HUDEP-2 (cell line): ENCODE measurements at regions not wholly inside any gene's neighbourhood (a gene's known extent, or its start where the extent isn't known, plus 50 kb on each side); places are given as distances from the start of the nearest gene placed in this dataset.

Experiments
- DNase-seq, 76 experiments: peaks; one replicate each; lab custom pipeline; 2025; ENCODE audit not compliant: unreplicated experiment in 76 of 76; lab: John Stamatoyannopoulos, UW

DNA sequence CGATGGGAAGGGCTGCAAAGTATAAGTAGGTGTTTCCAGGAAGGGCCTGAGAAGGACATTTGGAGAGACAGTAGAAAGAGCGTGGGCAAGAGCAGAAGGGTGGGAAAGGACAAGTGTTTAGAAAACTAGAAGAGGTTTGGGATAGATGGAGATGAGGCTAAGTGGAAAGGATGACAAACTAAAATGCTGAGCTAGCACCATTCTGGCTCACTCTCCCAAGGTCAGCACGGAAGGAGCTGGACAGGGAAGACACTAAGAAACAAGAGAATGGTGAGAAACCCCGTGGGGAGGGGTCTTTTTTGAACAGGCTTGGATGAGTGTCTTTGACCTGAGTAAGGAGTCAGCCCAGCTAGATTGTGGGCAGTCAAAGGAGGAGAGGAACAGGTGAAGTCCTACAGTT is 286.0 kb downstream of the CDK5RAP2 start:
- no peak for DNase-seq

DNA sequence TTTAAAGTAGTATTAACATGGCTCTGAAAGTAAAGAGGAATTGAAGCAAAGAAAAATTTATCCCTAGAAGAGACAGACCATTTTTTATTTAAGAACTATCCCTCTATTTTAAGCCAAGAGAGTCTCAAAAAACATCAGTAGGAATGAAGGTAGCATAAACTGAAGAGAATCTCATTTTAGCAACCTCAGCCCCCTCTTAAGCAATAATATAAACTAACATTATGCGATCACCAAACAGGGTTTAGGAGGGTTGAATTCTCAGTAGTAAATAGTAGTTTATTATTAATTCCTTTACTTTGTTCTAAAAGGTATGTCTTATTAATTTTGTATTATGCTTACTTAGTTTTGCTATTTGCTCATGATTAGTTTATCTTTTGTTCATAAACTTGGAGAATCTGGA is 287.4 kb downstream of the CDK5RAP2 start:
- no peak for DNase-seq

DNA sequence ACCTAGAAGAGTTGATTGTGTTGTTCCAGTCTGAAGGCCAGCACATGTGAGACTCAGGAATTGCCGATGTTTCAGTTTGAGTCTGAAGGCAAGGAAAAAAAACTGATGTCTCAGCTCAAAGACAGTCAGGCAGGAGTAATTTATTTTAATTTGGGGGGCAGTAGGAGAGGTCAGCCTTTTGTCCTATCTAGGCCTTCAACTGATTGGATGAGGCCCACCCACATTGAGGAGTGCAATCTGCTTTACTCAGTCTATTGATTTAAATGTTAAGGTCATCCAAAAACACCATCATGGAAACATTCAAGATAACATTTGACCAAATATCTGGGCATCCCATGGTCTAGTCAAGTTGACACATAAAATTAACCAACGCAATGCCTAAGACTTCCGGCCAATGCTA is 288.9 kb downstream of the CDK5RAP2 start:
- no peak for DNase-seq

DNA sequence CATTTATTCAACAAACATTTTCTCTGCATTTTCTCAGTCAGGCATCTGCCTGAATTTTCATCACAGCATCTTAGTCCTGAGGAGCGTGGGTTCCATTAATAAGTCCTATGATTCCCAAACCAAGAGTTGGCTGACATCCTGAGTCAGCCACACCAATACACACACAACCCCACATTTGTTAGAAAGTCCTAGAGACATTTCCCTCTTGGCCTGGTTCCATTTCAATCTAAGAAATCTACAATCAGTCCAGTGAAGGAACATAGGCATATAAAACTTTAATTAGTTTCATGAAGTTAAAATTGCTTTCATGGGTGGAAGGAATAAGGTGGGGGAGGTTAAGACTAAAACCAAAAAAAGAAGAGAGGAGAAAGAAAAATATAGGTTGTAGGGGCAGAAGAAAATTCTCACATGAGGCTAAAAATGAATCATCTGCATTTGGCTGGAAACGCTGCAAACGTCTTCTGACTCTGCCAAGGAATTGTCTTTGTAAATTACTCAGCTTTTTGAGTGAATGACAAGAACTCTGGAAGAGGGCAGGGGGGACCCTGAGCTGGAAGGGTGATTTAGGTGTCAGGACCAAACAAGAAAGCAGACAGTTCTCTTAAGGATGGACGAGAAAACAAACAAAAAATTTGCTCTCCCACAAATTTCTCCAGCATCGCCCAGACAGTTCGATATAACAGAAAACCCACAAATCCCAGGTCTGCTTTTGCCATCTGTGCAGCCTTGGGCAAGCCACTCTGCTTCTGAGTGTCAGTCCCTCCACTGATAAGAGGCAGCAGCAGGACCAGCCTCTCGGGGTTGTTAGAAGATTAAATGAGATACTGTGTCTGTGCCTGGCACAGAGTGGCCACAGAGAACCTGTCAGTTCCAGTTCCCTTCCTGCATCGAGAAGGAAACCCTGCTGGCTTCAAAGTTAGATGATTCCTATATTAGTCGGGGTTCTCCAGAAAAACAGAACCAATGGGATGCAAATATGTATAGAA is 289.7 kb downstream of the CDK5RAP2 start:
- no peak for DNase-seq

DNA sequence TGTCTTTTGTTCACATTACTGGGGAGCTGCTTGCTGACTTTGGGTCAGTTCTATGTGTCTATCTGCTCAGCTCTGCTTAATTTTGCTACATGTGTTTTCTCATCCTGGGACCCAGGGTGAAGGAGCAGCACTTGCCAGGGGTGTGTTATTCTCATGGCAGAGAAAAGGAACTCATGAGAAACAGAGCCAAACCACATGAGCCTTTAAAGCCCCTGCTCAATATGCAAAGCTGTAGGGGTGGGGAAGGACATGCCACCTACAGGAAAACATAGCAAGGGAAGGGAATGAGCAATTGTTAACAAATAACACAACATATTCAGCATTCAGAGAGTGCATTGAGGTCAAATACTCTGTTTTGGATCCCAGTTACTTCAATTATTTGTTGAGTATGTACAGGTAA is 290.9 kb downstream of the CDK5RAP2 start:
- DNase-seq, result no peak

DNA sequence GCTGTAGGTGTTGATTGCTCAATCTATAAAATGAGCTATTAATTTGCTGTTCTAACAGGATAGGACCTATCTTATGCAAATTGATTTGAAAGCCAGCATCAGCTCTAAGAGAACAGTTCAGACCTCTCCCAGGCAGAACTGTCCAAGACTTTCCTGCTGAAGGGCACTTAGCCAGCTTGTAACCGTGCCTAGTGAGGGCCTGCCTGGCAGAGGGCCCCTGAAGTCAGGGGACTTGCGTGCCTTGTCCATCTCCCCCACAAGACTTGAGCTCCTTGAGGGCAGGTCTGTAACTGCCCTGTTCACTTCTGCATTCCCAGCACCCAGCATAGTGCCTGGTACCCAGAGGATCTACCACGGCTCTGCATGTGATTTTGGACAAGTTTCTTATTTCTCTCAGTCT is 293.4 kb downstream of the CDK5RAP2 start:
- no peak for DNase-seq

DNA sequence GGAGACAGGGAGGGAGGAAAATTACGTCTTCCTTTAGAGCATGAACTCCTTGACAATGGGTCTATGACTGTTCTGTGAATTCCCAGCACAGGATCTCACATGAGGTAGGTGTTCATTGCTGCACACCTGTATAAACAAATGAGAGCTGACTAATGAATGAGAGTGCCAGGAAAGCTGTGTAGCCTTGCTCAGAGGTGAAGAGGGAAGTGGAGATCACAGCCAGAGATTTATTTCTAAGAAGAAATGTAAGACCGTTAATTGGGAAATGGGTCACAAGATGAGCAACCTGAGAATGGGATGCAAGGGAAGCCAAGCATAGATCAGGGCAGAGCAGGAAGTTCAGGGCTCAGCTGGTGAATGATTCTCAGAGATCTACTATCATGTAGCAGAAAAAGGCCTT is 295.1 kb downstream of the CDK5RAP2 start:
- no peak for DNase-seq

DNA sequence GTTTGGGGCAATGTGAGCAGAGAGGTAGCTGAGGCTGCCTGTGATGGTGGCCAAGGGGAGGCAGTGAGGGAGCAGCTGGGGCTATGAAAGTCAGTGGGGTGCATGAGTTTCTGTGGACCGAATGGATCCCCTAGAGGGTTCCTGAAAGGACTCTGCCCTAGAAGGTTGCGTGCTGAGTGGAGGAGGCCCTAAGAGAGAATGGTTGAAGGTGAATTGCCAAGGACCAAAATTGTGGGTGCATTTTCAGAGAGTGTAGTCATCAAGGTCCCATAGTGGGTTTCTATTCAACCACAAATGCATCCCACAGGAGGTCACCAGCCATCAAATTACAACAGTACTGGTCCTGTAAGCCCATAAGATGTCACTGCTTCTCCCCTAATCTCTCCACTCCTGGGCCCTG is 298.3 kb downstream of the CDK5RAP2 start:
- DNase-seq, result no peak

DNA sequence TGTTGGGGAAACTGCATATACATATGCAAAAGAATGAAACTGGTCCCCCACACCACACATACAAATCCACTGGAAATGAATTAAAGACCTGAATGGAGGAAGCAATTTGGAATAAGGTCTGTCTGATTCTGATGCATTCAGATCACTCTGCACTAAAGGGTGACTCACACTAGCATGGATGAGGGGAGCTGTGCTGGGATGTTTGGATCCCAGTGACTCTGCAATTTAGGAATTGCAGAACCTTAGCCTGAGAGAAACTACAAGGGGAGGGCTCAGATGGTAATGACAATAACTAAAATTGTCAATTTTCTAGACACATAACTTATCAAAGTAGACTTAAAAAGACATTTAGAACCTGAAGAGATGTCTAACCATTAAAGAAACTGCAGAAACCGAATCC is 312.0 kb downstream of the CDK5RAP2 start:
- DNase-seq, result no peak

DNA sequence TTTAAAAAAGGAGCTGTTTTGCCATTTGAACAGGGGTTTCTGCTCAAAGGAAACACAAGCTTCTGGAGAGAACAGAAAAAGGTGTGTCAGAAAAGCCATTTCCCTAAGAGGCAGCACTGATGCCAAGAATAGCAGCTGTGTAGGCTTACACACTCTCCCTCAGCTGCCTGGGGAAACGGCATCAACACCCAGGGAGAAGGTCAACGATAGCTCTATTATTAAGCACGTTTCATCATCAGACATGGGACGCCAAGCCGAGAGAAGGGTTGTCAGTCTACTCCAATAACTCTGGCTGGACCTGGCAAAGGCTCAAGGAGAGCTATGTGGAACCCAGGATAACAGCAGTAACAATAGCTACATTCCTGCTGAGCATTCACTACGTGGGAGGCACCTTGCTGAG is 314.2 kb downstream of the CDK5RAP2 start:
- DNase-seq, result no peak

DNA sequence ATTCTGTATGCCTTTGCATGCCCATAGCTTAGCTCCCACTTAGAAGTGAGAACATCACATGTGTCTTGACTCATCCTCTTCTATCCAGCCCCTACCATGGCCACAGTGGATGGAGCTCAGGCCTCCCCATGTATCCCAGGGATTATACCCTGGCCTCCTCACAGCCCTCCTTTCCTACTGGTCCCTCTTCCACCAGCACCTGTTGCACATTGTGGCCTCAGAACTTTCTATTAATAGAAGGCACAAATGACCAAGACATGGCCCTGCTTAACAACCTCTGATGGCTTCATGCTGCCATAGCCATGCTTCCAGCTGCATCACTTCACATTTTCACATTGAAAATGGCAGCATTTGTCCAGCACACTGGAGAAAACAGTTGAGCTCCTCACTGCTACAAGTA is 315.4 kb downstream of the CDK5RAP2 start:
- DNase-seq, result no peak

DNA sequence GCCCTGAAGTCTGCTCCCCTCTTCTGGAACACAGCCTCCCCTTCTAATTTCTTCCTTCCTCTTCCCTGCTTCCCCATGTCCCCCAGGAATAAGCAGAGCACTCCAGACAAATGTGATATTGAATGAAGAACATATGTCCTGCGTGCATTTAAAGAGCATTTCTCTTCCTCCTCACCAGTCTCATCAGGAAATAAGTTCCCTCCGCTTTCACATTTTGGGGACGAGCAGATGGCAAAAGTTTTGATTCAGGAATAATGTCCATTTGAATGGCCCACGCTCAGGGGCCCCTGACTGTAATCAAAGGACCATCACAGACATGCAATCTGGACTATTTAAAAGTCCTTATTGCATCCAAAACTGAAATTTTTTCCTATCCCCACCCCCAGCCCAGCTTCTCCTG is 316.1 kb downstream of the CDK5RAP2 start:
- DNase-seq, result no peak

DNA sequence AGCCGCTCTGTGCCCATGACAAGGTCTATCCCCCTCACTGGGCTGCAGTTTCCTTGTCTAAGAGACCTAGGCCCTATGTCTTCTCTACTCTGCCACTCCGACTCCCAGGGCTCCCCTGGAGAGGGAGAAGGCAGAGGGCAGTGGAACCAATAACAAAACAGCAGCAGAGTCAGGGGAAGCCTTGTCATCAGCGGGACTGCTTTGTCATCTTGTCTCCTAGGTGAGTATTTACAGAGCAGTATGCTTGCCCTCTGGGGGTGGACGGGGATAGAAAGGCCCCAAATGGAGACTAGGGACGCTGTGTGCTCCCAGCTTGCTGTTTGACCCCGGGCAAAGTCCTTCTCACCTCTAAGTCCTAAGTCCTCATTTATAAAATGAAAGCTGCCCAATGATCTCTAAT is 318.5 kb downstream of the CDK5RAP2 start:
- DNase-seq, result no peak

DNA sequence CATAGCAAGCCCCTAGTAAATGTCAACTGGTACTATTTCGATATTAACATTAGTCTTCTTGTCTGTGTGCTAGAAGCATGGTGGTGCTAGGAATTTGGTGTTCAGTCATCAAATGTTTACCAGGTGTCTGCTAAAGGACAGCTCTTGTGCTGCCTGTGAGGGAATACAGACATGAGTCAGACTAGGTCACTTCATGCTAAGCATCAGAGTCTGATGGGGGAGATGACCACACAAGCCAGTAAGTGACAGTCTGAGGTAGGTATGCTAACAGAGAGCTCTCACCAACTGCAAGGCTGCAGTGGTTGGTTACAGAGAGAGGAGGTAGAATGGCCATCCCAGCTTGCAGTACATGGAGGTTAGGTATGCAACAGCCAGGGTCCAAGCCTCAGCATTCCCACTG is 320.9 kb downstream of the CDK5RAP2 start:
- no peak for DNase-seq

DNA sequence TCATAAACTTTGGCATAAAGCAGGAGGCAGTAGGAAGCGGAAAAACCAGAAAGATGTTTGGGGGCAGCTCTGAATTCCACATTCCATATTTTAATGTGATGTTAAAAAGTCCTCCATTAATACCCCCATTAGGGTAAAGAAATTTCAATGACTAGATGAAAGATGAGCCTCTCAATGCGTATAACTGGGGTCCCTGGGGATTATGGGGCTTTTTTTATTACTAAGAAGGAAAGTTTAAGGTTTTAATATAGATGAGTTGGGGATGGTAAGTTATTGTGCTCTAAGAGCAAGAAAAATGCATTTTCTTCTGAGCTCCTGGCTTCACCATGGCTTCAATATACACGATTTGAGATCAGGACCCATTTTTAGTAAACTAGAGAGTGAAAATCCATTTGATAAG is 321.9 kb downstream of the CDK5RAP2 start:
- no peak for DNase-seq

DNA sequence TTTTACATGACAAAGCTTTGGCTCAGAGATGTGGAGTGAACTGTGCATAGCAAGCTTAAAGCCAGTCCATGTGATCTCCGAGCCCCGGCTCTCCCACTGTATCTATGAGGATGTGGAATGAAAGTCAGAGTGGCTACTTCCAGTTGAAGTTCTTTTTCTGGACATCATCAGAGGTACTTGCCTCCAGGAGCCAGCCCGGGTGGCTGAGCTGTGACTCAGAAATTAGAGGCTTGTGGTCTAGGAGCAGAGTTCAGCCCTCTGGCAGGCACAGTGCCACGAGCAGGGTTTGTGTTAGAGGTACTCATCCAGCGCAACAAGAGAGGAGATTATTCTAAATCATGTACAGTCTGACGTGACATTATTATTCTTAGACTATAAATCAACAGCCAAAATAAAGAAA is 322.5 kb downstream of the CDK5RAP2 start:
- no peak for DNase-seq

DNA sequence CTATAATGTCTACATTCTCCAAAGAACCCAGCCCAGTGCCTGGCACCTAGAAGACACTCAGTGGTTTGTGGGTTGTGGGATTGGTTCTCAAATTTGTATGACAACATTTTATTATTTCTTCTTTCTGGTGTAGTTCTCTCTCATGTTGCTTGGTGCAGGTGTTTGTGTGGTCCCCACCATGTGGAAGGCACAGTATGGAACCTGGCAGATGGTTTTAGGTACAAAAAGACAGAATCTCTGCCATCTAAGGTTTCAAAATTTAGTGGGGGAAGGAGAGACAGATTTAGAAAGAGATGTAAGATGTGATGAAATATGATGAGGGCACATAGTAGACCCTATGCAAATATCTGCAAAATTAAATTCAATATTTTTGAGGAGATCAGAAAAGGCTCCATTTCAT is 323.8 kb downstream of the CDK5RAP2 start:
- no peak for DNase-seq

DNA sequence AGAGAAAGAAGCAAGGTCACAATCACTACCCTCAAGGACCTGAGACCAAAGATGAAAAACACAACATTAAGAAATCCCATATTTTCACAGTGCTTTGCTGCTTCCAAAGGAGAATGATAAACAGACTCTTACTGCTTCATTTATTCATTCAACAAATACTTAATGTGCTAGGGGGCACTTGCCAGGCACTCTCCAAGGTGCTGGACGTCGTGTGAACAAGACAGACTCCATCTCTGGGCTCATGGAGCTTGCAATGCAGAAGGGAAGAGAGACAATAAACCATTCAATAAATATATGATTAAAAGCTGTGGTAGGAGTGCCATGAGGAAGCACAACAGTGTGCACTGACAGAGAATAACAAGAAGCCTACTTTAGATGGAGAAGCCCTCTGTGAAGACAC is 327.7 kb downstream of the CDK5RAP2 start:
- no peak for DNase-seq

DNA sequence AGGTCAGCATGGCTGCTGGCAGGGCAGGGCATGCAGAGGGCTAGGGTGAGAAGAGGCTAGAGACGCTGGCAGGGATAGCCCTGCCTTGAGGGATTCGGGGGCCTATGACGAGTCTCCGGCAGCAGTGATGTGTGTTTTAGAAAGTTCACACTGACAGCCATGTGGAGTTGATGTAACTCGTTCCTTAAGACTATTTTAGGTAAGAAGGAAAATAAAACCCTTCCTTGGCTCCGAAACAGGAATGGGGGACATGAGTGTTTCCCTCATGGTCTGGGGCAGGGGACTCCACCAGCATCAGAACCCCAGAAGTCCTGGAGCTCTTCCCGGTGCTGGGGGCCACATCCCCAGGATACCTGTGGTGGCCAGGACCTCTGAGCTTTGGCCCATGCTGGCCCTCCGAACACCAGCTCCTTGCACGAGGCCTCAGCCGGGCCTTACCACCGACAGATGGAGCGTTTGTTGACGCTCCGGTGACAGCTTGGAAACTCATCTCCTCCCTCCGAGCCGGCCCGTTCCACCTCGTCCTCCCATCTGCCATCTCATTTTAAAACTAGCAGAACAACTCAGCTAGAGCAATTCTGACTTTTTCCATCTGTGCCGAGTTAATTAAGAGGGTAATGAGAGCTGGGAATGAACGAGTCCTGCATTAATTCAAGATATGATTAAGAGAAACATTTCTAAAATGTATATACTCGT is 337.7 kb downstream of the CDK5RAP2 start:
- DNase-seq, result no peak

DNA sequence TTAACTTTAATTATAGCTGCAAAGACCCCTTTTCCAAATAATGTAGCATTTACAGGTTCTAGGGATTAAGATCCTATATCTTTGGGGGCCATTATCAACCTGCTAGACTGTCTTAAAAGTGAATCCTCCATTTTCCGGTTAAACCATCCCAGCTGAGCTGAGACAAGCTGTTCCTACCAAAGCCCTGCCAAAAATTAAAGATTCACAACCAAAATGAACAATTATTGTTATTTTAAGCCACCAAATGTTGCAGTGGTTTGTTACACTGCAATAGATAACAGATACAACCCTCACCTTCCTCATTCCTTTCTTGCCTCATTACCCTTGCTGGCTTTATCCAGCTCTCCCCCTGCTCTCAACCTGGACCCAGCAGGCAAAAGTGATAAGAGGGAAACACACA is 343.4 kb downstream of the CDK5RAP2 start:
- DNase-seq, result no peak

DNA sequence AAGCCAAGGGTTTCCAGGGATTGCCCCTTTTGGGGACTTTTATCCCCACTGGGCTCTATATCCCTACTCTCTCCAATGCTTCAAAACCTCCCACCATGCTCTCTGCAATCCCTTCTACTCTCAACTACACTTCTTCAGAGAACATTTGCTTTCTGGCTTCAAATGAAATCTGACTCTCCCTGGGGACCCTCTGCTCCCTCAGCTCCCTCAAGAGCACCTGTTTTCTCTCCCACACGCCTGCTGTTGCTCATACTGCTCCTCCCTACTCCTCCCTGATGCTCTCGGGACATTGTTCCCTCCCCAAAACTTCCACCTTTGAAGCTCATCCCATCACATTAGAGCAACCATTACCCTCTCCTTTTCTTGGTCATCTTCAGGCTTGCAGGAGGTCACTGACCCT is 344.9 kb downstream of the CDK5RAP2 start:
- DNase-seq, result no peak

DNA sequence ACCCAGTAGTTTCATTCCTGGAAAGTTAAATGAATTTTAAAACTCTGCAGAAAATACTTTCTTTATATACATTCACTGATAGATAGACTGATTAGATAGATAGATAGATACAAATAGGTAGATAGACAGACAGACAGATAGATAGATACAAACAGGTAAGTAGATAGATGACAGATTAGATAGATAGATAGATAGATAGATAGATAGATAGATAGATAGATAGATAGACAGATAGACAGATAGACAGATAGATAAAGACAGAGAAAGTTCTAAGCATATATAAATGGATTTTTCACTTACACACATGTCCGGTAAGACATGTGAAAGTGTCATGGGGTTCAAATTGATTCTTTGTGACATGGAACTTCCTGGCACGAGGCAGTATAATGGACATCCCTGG is 349.7 kb downstream of the CDK5RAP2 start:
- DNase-seq, result no peak
